K562 (cell line): ENCODE measurements at regions not wholly inside any gene's neighbourhood (a gene's known extent, or its start where the extent isn't known, plus 50 kb on each side); places are given as distances from the start of the nearest gene placed in this dataset.

Source experiments
- C11orf30 ChIP-seq: fragments of 450-650 bp; IDR thresholded peaks from 2 replicates; pipeline ENCODE4 v1.6.1; 2016; ENCODE audit warnings: low read depth, mild to moderate bottlenecking
- CBFA2T3 ChIP-seq: fragments of 450-650 bp; IDR thresholded peaks from 2 replicates; pipeline ENCODE4 v1.6.1; 2017
- CBX3 ChIP-seq, 2 experiments: IDR thresholded peaks; 1 replicate in 1 of 2; 2 replicates in 1 of 2; pipeline ENCODE4 v1.6.1; 2012; ENCODE audit warnings: inconsistent platforms in 2 of 2, low read length in 2 of 2, borderline replicate concordance in 1 of 2, control low read depth in 1 of 2
- CC2D1A ChIP-seq: fragments of 450-650 bp; IDR thresholded peaks from 2 replicates; pipeline ENCODE4 v1.6.1; 2017; ENCODE audit warnings: mild to moderate bottlenecking
- EP400 ChIP-seq: fragments of 450-650 bp; IDR thresholded peaks from 2 replicates; pipeline ENCODE4 v1.6.1; 2017; ENCODE audit warnings: antibody characterized with exemption, mild to moderate bottlenecking, moderate library complexity
- ETS2 ChIP-seq: IDR thresholded peaks from 2 replicates; pipeline ENCODE4 v1.6.1; 2016; ENCODE audit warnings: borderline replicate concordance, missing genetic modification characterization, mild to moderate bottlenecking, moderate library complexity, missing compliant biosample characterization; ENCODE audit not compliant: poor library complexity, severe bottlenecking
- KLF16 ChIP-seq: IDR thresholded peaks from 2 replicates; pipeline ENCODE4 v1.6.1; 2016; ENCODE audit warnings: antibody characterized with exemption
- MEF2D ChIP-seq: conservative IDR thresholded peaks from 2 replicates; pipeline ENCODE4 v1.6.1; 2016; ENCODE audit warnings: low read depth, missing genetic modification characterization, missing compliant biosample characterization
- PHF20 ChIP-seq: fragments of 450-650 bp; IDR thresholded peaks from 2 replicates; pipeline ENCODE4 v1.6.1; 2018; ENCODE audit not compliant: partially characterized antibody
- SP1 ChIP-seq: sonication (generic); formaldehyde crosslinking; IDR thresholded peaks from 2 replicates; pipeline ENCODE4 v1.8.1; 2022; ENCODE audit warnings: mild to moderate bottlenecking, missing genetic modification reagents
- ZNF239 ChIP-seq: fragments of 250-450 bp; sonication (Bioruptor Pico); IDR thresholded peaks from 2 replicates; pipeline ENCODE4 v1.4.0; 2020; ENCODE audit warnings: mild to moderate bottlenecking
- ZNF274 ChIP-seq: IDR thresholded peaks from 2 replicates; pipeline ENCODE4 v1.6.1; 2011; ENCODE audit warnings: low read depth, mild to moderate bottlenecking, low read length, moderate library complexity, borderline replicate concordance
- ZNF316 ChIP-seq: fragments of 450-650 bp; IDR thresholded peaks from 2 replicates; pipeline ENCODE4 v1.6.1; 2016
- TF ChIP-seq, protein P1 (sequence below): fragments of 250-450 bp; sonication (Bioruptor Pico); IDR thresholded peaks from 2 replicates; pipeline ENCODE4 v1.5.0; 2021; ENCODE audit warnings: mild to moderate bottlenecking, borderline replicate concordance
- TF ChIP-seq, protein P2 (sequence below): sonication (generic); formaldehyde crosslinking; IDR thresholded peaks from 2 replicates; pipeline ENCODE4 v1.8.0; 2022; ENCODE audit warnings: mild to moderate bottlenecking, missing genetic modification reagents, borderline replicate concordance
- TF ChIP-seq, protein P3 (sequence below): fragments of 250-450 bp; sonication (Bioruptor Pico); IDR thresholded peaks from 2 replicates; pipeline ENCODE4 v1.8.0; 2022; ENCODE audit warnings: moderate library complexity, mild to moderate bottlenecking, inconsistent platforms
- TF ChIP-seq, protein P4 (sequence below): sonication (generic); formaldehyde crosslinking; IDR thresholded peaks from 2 replicates; pipeline ENCODE4 v1.4.0; 2020; ENCODE audit warnings: mild to moderate bottlenecking, missing genetic modification reagents
- TF ChIP-seq, protein P5 (sequence below): IDR thresholded peaks from 2 replicates; pipeline ENCODE4 v1.6.1; 2012; ENCODE audit warnings: low read depth, low read length, improper control_type of control experiment, borderline replicate concordance
- TF ChIP-seq, protein P6 (sequence below): fragments of 250-450 bp; sonication (Bioruptor Pico); IDR thresholded peaks from 2 replicates; pipeline ENCODE4 v1.9.0; 2021; ENCODE audit warnings: mild to moderate bottlenecking, inconsistent platforms

DNA sequence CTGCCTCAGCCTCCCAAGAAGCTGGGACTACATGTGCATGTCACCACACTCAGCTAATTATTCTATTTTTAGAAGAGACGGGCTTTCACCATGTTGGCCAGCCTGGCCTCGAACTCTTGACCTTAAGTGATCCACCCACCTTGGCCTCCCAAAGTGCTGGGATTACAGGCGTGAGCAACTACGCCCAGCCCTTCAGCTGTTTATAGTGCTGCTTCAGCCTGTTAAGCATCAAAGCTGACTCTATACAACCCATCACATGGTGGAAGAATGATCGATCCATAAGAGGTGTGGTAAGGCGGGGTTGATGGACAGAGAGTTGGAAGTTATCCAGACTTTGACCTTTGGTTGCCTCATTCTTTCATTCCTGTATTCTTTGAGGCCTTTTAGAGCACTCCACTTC lies 56.2 kb upstream of the RAPGEF2 start (continued):
- TF ChIP-seq, protein P1, sequence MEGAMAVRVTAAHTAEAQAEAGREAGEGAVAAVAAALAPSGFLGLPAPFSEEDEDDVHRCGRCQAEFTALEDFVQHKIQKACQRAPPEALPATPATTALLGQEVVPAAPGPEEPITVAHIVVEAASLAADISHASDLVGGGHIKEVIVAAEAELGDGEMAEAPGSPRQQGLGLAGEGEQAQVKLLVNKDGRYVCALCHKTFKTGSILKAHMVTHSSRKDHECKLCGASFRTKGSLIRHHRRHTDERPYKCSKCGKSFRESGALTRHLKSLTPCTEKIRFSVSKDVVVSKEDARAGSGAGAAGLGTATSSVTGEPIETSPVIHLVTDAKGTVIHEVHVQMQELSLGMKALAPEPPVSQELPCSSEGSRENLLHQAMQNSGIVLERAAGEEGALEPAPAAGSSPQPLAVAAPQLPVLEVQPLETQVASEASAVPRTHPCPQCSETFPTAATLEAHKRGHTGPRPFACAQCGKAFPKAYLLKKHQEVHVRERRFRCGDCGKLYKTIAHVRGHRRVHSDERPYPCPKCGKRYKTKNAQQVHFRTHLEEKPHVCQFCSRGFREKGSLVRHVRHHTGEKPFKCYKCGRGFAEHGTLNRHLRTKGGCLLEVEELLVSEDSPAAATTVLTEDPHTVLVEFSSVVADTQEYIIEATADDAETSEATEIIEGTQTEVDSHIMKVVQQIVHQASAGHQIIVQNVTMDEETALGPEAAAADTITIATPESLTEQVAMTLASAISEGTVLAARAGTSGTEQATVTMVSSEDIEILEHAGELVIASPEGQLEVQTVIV (CRISPR knock-in tag), result no peak
- TF ChIP-seq MEF2D (tag) (peak; percentile 82), ZNF316 (no peak), CBFA2T3 (peak; percentile 44; the same call in 1 of the 2 replicates), CC2D1A (0 out of 2 replicates have a peak, but pooled peaks have one; percentile 23), ZNF274 (no peak), CBX3 (IDR thresholded peaks at IDR 0.05; ENCODE audit: borderline replicate concordance in 1 of 2, low read length in 2 of 2) (no peak), C11orf30 (no peak), ETS2 (no peak), SP1 (CRISPR knock-in tag) (no peak), KLF16 (no peak), EP400 (no peak), ZNF239 (CRISPR knock-in tag) (no peak), PHF20 (peak; percentile 19)
- TF ChIP-seq, protein P2, sequence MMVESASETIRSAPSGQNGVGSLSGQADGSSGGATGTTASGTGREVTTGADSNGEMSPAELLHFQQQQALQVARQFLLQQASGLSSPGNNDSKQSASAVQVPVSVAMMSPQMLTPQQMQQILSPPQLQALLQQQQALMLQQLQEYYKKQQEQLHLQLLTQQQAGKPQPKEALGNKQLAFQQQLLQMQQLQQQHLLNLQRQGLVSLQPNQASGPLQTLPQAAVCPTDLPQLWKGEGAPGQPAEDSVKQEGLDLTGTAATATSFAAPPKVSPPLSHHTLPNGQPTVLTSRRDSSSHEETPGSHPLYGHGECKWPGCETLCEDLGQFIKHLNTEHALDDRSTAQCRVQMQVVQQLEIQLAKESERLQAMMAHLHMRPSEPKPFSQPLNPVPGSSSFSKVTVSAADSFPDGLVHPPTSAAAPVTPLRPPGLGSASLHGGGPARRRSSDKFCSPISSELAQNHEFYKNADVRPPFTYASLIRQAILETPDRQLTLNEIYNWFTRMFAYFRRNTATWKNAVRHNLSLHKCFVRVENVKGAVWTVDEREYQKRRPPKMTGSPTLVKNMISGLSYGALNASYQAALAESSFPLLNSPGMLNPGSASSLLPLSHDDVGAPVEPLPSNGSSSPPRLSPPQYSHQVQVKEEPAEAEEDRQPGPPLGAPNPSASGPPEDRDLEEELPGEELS (CRISPR knock-in tag), result no peak
- TF ChIP-seq, protein P3, sequence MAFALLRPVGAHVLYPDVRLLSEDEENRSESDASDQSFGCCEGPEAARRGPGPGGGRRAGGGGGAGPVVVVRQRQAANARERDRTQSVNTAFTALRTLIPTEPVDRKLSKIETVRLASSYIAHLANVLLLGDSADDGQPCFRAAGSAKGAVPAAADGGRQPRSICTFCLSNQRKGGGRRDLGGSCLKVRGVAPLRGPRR (CRISPR knock-in tag), result no peak
- TF ChIP-seq, protein P4, sequence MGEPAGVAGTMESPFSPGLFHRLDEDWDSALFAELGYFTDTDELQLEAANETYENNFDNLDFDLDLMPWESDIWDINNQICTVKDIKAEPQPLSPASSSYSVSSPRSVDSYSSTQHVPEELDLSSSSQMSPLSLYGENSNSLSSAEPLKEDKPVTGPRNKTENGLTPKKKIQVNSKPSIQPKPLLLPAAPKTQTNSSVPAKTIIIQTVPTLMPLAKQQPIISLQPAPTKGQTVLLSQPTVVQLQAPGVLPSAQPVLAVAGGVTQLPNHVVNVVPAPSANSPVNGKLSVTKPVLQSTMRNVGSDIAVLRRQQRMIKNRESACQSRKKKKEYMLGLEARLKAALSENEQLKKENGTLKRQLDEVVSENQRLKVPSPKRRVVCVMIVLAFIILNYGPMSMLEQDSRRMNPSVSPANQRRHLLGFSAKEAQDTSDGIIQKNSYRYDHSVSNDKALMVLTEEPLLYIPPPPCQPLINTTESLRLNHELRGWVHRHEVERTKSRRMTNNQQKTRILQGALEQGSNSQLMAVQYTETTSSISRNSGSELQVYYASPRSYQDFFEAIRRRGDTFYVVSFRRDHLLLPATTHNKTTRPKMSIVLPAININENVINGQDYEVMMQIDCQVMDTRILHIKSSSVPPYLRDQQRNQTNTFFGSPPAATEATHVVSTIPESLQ (CRISPR knock-in tag), result no peak
- TF ChIP-seq, protein P5, sequence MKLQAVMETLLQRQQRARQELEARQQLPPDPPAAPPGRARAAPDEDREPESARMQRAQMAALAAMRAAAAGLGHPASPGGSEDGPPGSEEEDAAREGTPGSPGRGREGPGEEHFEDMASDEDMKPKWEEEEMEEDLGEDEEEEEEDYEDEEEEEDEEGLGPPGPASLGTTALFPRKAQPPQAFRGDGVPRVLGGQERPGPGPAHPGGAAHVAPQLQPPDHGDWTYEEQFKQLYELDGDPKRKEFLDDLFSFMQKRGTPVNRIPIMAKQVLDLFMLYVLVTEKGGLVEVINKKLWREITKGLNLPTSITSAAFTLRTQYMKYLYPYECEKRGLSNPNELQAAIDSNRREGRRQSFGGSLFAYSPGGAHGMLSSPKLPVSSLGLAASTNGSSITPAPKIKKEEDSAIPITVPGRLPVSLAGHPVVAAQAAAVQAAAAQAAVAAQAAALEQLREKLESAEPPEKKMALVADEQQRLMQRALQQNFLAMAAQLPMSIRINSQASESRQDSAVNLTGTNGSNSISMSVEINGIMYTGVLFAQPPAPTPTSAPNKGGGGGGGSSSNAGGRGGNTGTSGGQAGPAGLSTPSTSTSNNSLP, result no peak
- TF ChIP-seq, protein P6, sequence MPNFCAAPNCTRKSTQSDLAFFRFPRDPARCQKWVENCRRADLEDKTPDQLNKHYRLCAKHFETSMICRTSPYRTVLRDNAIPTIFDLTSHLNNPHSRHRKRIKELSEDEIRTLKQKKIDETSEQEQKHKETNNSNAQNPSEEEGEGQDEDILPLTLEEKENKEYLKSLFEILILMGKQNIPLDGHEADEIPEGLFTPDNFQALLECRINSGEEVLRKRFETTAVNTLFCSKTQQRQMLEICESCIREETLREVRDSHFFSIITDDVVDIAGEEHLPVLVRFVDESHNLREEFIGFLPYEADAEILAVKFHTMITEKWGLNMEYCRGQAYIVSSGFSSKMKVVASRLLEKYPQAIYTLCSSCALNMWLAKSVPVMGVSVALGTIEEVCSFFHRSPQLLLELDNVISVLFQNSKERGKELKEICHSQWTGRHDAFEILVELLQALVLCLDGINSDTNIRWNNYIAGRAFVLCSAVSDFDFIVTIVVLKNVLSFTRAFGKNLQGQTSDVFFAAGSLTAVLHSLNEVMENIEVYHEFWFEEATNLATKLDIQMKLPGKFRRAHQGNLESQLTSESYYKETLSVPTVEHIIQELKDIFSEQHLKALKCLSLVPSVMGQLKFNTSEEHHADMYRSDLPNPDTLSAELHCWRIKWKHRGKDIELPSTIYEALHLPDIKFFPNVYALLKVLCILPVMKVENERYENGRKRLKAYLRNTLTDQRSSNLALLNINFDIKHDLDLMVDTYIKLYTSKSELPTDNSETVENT, result no peak
